ENCODE measurements at regions not wholly inside any gene's neighbourhood (a gene's known extent, or its start where the extent isn't known, plus 50 kb on each side); places are given as distances from the start of the nearest gene placed in this dataset.

DNA sequence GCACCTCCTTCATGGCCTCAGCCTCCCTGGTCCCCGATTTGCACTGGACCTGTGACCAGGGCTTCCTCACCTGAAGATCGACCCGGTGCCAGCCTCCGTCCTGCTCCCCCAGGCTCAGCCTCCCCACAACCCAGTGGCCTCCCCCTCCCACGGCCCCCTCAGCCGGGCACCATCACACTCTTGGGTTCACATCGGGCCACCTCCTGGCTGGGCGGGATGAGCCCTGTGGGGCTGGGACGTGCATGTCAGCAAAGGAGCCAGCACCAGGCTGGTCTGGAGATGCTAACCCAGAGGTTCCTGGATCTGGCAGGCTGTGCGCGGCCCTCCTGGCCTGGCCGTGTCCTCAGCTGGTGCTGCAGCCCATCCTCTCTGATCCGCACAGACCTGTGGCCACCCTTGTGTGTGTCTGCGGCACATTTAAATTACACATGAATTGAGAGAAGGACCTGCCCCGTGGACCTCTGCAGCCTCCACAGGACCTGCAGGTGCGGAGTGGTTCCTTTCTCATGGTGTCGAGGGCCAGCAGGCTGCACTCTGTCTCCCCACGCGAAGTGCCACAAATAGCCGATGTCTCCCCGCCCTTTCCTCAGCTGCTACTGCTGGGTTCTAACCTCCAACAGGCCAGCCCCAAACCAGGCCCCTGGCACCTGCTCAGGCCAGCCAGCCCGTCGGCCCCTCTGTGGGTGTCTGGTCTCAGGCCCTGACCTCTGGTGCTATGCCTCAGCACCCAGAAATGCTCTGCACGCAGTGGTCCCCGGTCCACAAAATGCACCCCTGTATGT is 237.5 kb downstream of the ERMARD start:
- no peak for DNase-seq

DNA sequence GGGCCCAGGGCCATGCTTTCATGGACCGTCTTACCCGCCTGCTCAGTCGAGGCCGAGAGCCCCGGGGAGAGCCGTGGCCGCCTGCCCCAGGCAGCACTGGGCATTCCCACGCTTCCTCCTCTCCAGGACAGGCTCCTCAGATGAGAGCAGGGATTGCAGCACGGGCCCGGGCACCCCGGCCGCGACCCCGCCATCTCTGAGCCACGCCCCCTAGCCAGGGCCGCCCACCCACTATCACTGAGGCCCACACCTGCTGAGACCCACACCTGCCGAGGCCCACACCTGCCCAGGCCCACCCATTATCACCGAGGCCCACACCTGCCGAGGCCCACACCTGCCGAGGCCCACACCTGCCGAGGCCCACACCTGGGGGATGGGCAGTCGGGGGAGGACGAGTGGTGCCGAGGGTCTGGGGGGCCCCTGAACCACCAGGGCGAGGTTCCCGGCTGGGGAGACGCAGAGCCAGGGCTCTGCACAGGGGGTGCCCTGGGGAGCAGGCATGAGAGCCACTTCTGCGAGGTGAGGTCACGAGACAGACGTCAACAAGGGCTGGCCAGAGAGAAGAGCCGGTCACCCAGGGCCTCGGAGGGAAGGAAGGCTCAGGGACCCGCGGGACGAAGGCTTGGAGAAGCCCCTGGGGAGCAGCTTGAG is 235.6 kb downstream of the ERMARD start:
- no peak for DNase-seq

DNA sequence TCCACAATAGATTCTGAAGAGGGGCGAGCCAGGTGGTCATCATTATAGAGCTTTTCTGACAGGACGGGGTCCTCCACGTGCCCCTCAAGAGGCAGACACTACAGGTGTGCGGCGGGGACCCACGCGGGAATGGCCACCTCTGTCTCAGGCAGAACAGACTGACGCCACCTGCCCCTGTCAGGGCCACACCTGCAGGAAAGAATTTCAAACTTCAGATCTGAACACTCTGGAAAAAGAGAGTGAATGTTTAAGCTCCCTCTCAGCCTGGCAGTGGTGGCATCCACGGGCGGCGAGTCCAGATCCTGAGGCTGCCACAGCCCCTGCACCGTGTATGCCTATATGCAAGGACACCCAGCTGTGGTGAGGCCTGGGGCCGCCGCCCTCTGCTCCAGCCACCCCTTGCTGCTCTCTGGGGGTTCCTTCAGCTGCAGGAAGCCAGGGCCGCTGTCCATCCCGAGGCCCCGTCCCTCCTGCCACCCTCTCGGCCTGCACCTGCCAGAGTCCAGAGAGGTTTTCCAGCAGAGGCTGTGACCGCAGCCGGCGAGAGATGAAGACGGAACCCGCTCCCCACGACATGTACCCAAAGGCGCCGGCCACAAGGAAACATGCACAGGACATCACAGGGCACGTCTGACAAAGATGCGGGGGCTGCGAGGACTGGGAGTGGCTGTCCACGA is 234.9 kb downstream of the ERMARD start:
- DNase-seq: no peak

DNA sequence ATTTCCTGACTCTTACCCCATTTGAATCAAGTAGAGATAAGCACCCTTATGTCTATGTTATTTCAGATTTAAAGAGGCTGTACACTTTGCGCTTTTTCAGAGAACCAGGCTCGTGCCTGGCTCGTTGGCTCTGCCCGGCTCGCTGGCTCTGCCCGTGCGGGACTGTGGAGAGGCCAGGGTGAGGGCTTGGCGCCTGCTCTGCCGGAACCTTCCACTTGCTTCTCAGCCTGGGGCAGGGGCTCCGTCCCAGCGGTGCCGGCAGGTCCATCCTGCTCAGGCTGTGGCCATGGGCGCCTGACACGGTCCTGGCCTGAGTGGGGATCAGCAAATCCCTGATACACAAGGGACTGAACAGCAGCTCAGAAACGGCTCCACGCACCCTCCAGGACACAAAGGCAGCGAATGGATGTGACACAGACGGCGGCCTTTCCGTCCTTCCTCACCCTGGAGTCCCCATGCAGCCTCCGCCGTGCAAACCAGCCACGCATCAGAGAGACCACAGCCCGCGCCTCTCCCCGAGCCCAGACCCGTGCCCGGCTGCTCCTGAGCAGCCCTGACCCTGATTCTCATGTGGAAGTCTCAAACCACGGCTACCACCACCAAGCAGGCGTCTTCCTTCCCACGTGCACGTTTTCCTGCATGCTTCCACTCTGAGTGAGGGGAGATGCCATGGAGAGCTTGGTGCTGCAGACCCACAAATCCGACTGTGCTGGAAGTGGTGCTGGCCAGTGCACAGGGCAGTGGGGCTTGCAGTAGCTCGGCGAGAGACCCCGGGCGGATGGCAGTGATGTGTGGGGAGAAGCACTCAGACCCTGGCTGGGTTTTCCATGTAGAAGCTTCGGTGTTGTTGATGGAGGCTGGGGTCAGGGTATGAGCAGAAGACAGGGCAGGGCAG is 233.9 kb downstream of the ERMARD start:
- DNase-seq: no peak

DNA sequence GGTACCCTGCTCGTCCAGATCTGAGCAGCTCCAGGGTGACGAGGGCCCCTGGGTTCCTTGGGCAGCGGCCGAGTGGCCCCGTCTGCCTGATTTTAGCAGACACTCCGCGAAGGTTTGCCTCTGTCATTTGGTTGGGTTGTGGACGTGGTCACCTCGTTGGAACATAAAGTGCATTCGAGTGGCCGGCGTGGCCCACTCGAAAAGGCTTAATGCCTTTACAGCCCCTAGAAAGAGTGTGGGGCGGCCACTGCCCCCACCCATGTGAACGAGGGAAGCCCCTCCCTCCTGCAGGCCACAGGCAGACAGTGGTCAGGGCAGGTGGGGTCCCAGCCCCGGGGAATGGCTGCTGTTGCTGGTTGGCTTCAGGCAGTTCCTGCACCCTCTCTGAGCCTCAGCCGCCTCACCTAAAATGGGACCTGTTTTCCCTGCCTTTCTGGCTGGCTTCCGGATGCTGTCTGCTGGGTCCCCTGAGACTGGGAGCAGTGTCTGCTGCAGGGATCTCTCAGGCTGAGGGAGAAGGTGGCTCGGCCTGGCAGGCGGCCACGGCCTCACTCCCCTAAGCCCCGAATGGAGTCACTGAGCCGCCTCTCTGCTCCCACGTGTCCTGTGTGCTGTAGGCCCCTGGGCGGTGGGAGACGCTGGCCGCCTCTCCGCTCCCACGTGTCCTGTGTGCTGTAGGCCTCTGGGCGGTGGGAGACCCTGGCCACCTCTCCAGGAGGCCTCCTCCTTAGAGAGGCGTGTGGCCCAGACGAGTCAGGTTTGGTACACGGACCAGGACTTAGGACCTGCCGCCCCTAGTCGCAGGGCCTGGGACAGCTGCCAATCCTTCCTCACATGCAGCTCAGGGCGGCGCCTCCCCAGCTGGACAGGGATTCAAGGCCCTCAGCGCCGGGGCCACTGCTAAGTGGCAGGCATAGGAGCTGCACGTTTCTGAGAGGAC is 233.0 kb downstream of the ERMARD start:
- DNase-seq: no peak

DNA sequence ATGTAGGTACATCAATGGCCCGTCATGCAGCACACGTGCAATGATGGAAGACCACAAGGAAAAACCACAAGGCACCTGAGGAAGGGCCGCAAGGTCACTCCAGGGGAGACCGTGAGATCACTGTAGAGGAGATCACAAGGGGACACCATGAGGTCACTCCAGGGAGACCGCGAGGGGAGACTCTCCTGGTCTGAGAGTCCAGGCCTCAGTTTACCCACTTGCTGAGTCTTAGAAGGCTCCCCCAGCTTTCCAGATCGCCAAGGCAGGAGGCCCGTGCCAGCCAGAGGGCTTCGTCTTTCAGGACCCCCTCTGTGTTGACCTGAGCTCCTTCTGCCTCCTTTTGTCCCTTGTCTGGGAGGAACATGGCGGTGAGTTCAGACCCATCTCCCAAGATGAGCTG is 232.2 kb downstream of the ERMARD start:
- DNase-seq: no peak

DNA sequence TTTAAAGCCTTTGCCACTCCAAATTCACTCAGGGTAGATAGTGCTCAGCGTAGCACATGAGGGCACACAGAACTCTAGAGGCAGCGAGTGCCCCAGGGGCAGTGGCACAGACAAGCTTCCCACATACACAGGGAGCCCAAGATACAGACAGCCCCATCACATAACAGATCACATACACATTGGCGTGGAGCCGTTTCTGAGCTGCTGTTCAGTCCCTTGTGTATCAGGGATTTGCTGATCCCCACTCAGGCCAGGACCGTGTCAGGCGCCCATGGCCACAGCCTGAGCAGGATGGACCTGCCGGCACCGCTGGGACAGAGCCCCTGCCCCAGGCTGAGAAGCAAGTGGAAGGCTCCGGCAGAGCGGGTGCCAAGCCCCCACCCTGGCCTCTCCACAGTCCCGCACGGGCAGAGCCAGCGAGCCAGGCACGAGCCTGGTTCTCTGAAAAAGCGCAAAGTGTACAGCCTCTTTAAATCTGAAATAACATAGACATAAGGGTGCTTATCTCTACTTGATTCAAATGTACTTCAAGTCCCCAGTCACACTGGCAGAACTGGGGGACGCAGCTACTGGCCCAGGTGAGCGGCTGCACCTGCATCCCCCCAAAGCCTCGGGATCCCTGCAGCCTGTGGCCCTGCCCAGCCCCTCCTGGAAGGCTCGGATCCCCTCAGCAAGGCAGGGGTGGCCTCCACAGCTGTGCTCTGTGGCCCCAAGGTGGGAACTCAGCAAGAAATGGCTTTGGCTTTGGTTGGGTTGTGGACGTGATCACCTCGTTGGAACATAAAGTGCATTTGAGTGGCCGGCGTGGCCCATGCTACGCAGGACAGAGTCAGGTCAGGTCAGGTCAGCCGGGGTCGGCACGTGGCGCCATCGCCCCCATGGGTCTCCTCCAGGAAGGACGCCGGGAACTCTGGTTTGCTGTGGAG is 231.3 kb downstream of the ERMARD start:
- DNase-seq: no peak

DNA sequence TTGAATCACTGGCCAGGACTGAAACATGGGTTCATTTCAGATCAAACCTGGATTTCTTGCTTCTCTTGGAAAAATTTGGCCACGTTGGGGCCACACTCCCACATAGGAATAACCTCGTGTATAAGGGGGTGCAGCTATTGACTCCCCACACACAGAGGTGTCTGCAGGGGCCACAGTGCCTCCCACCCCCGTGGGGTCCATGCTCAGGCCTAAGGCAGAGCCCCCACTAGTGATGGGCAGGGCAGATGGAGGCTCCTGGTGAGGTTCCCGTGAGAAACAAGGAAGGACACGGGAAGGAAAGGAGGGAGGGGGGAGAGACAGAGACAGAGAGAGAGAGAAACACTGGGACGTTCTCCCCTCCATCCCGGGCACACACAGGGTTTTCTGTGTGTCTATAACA is 230.5 kb downstream of the ERMARD start:
- DNase-seq: no peak

DNA sequence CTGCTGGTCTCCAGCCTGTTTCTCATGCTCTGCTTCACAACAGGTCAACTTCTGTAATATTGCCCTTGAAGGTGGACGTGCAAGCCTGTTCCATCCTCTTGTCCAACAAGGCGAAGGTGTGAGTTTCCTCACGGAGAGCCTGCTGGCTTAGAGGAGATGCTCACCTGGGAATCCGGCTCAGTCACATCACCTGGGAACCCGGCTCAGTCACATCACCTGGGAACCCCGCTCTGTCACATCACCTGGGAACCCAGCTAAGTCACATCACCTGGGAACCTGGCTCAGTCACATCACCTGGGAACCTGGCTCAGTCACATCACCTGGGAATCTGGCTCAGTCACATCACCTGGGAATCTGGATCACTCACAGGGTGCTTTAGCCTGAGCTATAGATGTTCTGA is 230.1 kb downstream of the ERMARD start:
- no peak for DNase-seq

DNA sequence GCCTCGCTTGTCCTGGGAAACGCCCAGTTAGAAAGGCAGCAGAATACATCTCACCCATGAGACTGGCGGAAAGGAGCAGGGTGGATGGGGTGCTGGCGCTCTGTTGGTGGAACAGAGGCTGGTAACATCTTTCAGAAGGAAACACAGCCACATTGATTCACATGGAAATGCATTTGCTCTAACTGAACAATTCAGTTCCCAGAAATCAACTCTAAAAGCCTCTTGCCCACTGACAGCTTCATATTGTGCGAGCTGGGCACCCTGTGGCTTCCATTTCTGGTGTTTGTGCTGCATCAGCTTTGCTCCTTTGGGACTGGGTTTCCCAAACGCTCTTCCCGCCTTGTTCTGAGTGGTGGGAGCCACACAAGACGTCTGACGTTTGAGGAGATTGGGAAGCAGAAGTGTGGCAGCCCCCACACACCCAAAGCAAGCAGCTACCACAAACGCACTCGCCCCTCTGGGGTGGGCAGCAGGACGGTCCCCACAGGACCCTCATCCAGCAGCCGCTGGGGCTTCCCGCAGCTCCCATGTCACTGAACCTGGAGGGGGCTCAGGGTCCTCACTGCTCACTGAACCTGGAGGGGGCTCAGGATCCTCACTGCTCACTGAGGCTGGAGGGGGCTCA is 229.5 kb downstream of the ERMARD start:
- no peak for DNase-seq

DNA sequence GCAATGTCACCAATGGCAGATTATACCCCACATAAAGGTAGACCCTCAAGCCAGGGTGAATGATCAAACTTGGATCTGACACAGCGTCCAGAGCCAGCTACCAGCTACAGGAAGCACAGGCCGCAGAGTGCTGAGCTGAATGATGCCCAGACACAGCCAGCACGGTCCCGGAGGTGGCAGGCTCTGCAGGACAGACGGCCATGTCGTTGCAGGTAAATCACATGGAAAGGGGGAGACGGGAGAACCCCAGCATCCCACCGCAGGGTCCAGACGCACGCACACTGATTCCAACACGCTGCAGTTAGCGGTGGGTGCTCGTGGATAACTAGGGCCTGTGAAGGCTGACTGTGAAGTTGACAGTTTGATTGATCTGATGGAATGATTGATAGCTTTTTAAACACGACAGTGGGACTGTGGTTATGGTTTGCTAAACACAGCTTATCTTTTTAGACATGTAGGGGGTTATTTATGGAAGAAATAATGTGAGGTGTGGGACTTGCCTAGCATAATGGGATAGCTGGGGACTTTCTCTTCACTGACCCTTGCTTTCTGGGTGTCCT is 228.5 kb downstream of the ERMARD start:
- no peak for DNase-seq

DNA sequence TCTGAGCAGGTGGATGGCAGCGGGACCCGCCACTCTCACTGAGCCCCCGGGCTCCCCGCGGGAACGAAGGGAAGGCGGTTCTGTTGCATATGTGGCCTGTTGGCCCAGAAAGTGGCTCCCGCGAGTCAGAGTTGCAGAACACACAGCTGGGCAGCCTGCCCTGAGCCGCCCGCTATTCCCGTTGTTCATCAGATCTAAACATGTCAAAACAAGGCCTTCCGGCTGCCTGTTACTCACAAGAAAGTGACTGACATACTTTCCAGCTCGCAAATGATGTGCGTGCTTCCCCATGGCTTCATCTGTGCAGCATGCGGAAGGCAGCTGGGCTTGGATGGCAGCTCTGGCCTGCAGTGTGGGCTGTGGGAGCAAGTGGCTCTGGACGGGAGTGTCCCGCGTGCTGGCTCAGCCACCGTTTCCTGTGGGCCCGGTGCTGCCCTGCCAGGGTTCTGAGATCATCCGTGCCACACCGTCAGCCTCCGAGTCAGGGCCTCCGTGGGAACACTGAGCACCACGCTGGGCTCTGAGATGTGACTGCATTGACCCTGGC is 227.3 kb downstream of the ERMARD start:
- no peak for DNase-seq

DNA sequence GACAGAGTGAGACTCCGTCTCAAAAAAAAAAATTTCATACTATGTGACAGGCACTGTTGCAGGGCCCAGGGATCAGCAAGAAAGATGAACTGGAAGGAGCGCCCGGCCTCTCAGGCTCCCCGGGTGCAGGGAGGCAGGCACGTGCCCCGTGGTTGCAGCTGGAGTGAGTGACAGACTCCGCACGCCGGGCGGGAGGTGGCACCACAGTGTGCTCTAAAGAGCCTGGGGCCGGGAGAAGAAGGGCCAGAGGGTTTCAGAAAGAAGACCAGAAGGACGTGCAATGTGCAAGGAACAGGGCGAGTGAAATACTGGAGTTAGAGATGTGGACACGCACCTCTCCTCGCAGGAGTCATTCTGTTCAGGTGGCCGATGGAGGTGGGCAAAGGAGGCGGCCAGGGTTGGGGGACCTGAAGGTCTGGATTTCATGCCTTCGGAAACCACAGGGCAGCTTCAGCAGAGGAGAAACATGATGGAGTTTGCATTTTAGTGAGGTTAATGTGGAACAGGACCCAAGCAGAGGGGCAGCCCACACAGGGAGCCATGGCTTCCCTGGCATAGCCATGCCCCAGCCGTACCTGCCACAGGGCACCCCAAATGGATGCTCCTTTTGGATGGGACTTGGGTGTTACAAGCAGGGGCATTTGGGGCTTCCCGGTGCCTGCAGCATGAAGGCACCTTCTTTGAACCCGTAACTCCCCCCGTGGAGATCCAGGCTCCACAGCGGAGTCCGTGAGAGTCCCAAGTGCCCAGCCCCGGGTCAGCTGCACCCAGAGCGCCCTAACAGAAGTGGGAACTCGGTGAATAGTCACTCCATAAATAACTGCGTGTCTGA is 226.2 kb downstream of the ERMARD start:
- peak; percentile 43 for DNase-seq

DNA sequence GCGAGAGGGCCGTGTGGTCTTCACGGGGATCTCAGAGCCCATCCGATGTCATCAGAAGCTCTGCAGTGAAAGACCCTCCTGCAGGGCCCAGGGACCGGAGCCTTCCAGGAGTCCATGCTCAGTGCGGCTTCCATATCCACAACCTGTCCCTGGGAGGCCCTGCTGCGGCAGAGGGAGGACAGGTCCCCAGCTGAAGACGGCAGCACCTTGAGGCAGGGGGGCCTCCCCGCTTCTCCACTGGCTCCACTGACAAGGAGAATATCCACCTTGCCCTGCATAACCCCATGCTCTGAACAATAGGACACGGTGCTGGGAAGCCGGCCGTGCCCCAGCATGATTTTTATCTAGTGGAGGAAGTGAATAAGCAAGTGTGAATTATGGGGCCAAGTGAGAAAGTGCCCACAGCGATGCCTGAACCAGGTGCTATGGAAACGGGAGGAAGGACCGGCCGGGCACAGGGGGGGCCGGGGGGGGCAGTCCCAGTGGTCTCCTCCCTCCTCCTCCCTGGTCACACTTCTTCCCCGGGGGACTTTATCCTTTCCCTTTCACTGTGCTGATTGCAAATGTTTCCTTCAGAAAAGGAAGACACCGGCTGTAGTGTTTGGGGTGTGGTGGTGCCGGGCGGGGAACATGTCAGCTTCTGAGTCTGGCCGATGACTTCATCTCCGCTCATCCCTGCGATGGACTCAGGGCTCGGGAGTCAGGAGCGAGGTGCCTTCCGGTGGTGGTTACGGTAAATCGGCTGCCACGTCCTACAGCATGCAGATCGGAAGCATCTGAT is 225.1 kb downstream of the ERMARD start:
- DNase-seq: no peak

DNA sequence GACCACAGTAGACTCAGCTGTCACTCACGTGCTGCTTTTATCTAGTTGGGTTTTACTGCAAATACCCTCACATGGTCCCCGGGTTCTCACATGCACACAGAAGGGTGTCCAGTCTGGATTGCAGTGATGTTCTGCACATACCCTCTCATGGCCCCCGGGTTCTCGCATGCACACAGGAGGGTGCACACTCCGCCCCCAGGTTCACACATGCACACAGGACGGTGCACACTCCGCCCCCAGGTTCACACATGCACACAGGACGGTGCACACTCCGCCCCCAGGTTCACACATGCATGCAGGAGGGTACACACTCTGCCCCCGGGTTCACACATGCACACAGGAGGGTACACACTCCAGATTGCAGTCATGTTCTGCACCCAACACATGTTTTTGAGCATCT is 224.3 kb downstream of the ERMARD start:
- DNase-seq: no peak

DNA sequence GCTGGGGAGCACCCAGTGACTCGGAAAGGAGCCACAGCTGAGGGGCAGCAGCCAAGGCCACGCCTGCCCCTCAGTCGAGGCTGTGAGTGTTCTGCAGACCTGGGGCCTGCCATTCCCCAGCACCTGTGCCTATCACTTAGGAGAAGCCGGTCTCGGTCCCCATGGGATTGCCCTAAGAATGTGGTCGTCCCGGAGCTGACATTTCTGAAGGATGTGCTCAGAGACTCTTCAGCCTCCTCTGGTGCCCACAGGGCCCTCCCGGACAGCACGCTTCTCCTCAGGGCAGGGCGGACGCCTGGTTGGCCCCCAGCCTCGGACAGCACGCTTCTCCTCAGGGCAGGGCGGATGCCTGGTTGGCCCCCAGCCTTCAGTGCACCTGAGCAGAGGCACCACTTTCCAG is 223.9 kb downstream of the ERMARD start:
- DNase-seq: no peak

DNA sequence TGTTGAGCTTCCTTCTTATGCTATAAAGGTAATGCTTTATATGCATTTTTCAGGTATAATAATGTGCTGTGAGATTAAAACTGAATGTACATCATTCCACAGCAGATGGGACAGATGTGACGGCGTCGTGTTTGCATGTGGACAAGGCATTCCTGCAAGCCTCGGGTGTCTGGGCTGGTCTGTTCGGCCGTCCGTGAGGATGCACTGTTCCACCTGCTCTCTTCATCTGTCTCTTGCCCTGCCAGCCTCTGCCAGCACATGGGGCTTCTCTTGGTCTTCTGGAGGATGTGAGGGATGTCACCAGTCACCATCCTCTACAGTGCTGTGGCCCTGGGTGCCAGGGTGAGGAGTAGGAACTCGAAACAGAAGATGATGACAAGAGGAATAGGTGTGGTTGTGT is 223.2 kb downstream of the ERMARD start:
- DNase-seq: no peak
